ENCODE measurements at regions not wholly inside any gene's neighbourhood (a gene's known extent, or its start where the extent isn't known, plus 50 kb on each side); places are given as distances from the start of the nearest gene placed in this dataset.

GRCh38 chr3:124373524-124373923 is 356.7 kb upstream of the UMPS start:
- H3K4me1 ChIP-seq (ENCODE audit: control insufficient read depth, insufficient read depth, low read length): no peaks in the 10 kb centered on the region
- no peaks in the 10 kb centered on the region for H3K36me3 Mint-ChIP-seq
- peaks cover 3 to 23% of the 10 kb centered on the region in 2 donors for H3K27me3 Mint-ChIP-seq (ENCODE audit: low read depth in 2 of 2)
- no peak overlapping the region for H3K4me3 ChIP-seq (ENCODE audit: low read length)
- H3K27me3 ChIP-seq (ENCODE audit: control insufficient read depth, insufficient read depth, low read length): no peaks in the 10 kb centered on the region
- H3K27ac ChIP-seq (ENCODE audit: low read length): no peak overlapping the region
- no peaks in the 10 kb centered on the region for H3K9me3 ChIP-seq (ENCODE audit: control insufficient read depth, insufficient read depth, low read length)
- ATAC-seq (no peak), DNase-seq (no peak)
- no peaks in the 10 kb centered on the region for H3K4me1 Mint-ChIP-seq
- no peak overlapping the region for H3K27ac Mint-ChIP-seq
- no peak for TF ChIP-seq CTCF (IDR thresholded peaks at IDR 0.05)
- intact Hi-C loops (cut with micrococcal nuclease): no loop called here
- no peaks in the 10 kb centered on the region for H3K36me3 ChIP-seq (ENCODE audit: control insufficient read depth, insufficient read depth, low read length)
- 81% methylated on average over 2 of the region's 2 CpGs for WGBS (ENCODE audit: insufficient coverage)
- no peak overlapping the region for H3K4me3 Mint-ChIP-seq
- no peaks in the 10 kb centered on the region for H3K9me3 Mint-ChIP-seq

- no peaks in the 10 kb centered on the region for H3K9me3 ChIP-seq (ENCODE audit: control insufficient read depth, insufficient read depth, low read length)
- H3K27me3 ChIP-seq (ENCODE audit: control insufficient read depth, insufficient read depth, low read length): no peaks in the 10 kb centered on the region
- no peak overlapping the region for H3K27ac Mint-ChIP-seq
- no peaks in the 10 kb centered on the region for H3K36me3 ChIP-seq (ENCODE audit: control insufficient read depth, insufficient read depth, low read length)
- no peaks in the 10 kb centered on the region for H3K9me3 Mint-ChIP-seq
- no peaks in the 10 kb centered on the region for H3K4me1 ChIP-seq (ENCODE audit: control insufficient read depth, insufficient read depth, low read length)
- WGBS (ENCODE audit: insufficient coverage): 74% methylated on average over 3 of the region's 3 CpGs
- TF ChIP-seq CTCF (IDR thresholded peaks at IDR 0.05): no peak
- H3K4me1 Mint-ChIP-seq: no peaks in the 10 kb centered on the region
- intact Hi-C loops (cut with micrococcal nuclease): no loop called here
- H3K27ac ChIP-seq (ENCODE audit: low read length): no peak overlapping the region
- DNase-seq (no peak), ATAC-seq (no peak)
- H3K4me3 Mint-ChIP-seq: no peak overlapping the region
- H3K36me3 Mint-ChIP-seq: no peaks in the 10 kb centered on the region
- H3K4me3 ChIP-seq (ENCODE audit: low read length): no peak overlapping the region
- peaks cover 6 to 28% of the 10 kb centered on the region in 2 donors for H3K27me3 Mint-ChIP-seq (ENCODE audit: low read depth in 2 of 2)
These were observed 355.7 kb upstream of the UMPS start for GRCh38 chr3:124374583-124374982.

- no peaks in the 10 kb centered on the region for H3K36me3 ChIP-seq (ENCODE audit: control insufficient read depth, insufficient read depth, low read length)
- Mint-ChIP-seq H3K4me1 (no peaks in the 10 kb centered on the region), H3K4me3 (no peak overlapping the region), H3K9me3 (no peaks in the 10 kb centered on the region), H3K36me3 (no peaks in the 10 kb centered on the region), H3K27ac (no peak overlapping the region), H3K27me3 (ENCODE audit: low read depth in 2 of 2) (peaks cover 20 to 57% of the 10 kb centered on the region in 2 donors)
- H3K9me3 ChIP-seq (ENCODE audit: control insufficient read depth, insufficient read depth, low read length): no peaks in the 10 kb centered on the region
- H3K4me3 ChIP-seq (ENCODE audit: low read length): no peak overlapping the region
- H3K27me3 ChIP-seq (ENCODE audit: control insufficient read depth, insufficient read depth, low read length): no peaks in the 10 kb centered on the region
- no peak for TF ChIP-seq CTCF (IDR thresholded peaks at IDR 0.05)
- 94% methylated on average over 2 of the region's 4 CpGs for WGBS (ENCODE audit: insufficient coverage)
- DNase-seq (no peak), ATAC-seq (no peak)
- intact Hi-C loops (cut with micrococcal nuclease): no loop called here
- no peak overlapping the region for H3K27ac ChIP-seq (ENCODE audit: low read length)
- no peaks in the 10 kb centered on the region for H3K4me1 ChIP-seq (ENCODE audit: control insufficient read depth, insufficient read depth, low read length)
These were observed 348.5 kb upstream of the UMPS start for GRCh38 chr3:124381575-124382333.

- WGBS (ENCODE audit: insufficient coverage): 61% methylated on average over 4 of the region's 4 CpGs
- peaks cover 20 to 65% of the 10 kb centered on the region in 2 donors for H3K27me3 Mint-ChIP-seq (ENCODE audit: low read depth in 2 of 2)
- H3K27ac Mint-ChIP-seq: no peak overlapping the region
These were observed 347.2 kb upstream of the UMPS start for GRCh38 chr3:124383051-124383450.

More at GRCh38 chr3:124383051-124383450, 347.2 kb upstream of the UMPS start:
- ATAC-seq: no peak
- no peaks in the 10 kb centered on the region for H3K4me1 ChIP-seq (ENCODE audit: control insufficient read depth, insufficient read depth, low read length)
- no peaks in the 10 kb centered on the region for H3K36me3 ChIP-seq (ENCODE audit: control insufficient read depth, insufficient read depth, low read length)
- H3K27me3 ChIP-seq (ENCODE audit: control insufficient read depth, insufficient read depth, low read length): no peaks in the 10 kb centered on the region
- H3K4me3 ChIP-seq (ENCODE audit: low read length): no peak overlapping the region
- Mint-ChIP-seq H3K9me3 (no peaks in the 10 kb centered on the region), H3K4me1 (no peaks in the 10 kb centered on the region), H3K36me3 (no peaks in the 10 kb centered on the region), H3K4me3 (no peak overlapping the region)
- intact Hi-C loops (cut with micrococcal nuclease): no loop called here
- no peak for TF ChIP-seq CTCF (IDR thresholded peaks at IDR 0.05)
- no peak for DNase-seq
- no peaks in the 10 kb centered on the region for H3K9me3 ChIP-seq (ENCODE audit: control insufficient read depth, insufficient read depth, low read length)
- no peak overlapping the region for H3K27ac ChIP-seq (ENCODE audit: low read length)

Data from natural killer cell (primary cell).